PC-3 (cell line): ENCODE measurements at regions not wholly inside any gene's neighbourhood (a gene's known extent, or its start where the extent isn't known, plus 50 kb on each side); places are given as distances from the start of the nearest gene placed in this dataset.

ENCODE experiments used
- EZH2phosphoT487 ChIP-seq: fragments of 300-600 bp; sonication (generic); IDR thresholded peaks from 2 replicates; pipeline ENCODE4 v1.6.1; 2018; ENCODE audit warnings: mild to moderate bottlenecking, antibody characterized with exemption, low read length, borderline replicate concordance
- TF ChIP-seq, protein P1 (sequence below): fragments of 300-600 bp; sonication (generic); conservative IDR thresholded peaks from 2 replicates; pipeline ENCODE4 v1.5.1; 2017; ENCODE audit warnings: antibody characterized with exemption, low read depth, mild to moderate bottlenecking, low read length

DNA sequence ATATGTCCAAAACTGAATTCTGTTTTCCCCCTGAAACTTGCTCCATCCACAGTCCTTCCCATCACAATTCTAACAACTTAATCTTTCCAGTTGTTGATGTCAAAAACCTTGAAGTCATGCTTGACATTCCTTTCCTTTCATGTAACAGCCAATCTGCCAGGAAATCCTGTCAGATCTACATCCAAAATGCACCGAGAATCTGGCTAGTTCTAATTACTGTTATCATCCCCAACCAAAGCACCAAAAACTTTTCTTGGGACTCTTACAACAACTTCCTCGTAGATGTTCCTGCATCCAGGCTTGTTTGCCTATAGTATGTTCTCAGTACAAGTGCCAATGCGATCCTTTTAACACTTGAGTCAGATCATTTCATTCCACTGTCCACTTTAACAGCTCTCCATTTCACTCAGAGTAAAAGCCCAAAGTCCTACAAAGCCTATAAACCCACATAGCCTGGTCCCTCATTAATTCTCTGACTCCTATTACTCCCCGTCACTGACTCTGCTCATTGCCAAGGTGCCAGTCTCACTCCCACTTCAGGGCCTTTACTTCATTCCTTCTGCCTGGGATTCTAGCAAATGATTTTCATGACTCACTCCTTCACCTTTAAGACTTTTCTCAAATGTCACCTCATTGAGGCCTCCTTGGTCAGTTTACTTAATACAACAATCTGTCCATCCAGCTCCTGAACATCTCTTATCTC lies 493.2 kb upstream of the NFIA start:
- TF ChIP-seq, protein P1, sequence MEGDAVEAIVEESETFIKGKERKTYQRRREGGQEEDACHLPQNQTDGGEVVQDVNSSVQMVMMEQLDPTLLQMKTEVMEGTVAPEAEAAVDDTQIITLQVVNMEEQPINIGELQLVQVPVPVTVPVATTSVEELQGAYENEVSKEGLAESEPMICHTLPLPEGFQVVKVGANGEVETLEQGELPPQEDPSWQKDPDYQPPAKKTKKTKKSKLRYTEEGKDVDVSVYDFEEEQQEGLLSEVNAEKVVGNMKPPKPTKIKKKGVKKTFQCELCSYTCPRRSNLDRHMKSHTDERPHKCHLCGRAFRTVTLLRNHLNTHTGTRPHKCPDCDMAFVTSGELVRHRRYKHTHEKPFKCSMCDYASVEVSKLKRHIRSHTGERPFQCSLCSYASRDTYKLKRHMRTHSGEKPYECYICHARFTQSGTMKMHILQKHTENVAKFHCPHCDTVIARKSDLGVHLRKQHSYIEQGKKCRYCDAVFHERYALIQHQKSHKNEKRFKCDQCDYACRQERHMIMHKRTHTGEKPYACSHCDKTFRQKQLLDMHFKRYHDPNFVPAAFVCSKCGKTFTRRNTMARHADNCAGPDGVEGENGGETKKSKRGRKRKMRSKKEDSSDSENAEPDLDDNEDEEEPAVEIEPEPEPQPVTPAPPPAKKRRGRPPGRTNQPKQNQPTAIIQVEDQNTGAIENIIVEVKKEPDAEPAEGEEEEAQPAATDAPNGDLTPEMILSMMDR = no peak
- TF ChIP-seq EZH2phosphoT487 = no peak
